WTC11 (cell line): ENCODE measurements at regions not wholly inside any gene's neighbourhood (a gene's known extent, or its start where the extent isn't known, plus 50 kb on each side); places are given as distances from the start of the nearest gene placed in this dataset.

Experiments used
- ATAC-seq: fragments of 200-7000 bp; cut with Tn5 transposase; 2 replicates; pipeline ENCODE4 v1.10.0; 2021; ENCODE audit warnings: mild to moderate bottlenecking, moderate library complexity
- CTCF ChIA-PET: fragments of 300-600 bp; sonication (Branson Sonifier 250); formaldehyde crosslinking; loops from one replicate; lab custom pipeline; 2021; ENCODE audit warnings: antibody characterized with exemption; lab: Charles Lee
- POLR2A ChIA-PET: fragments of 350-600 bp; sonication (Branson Sonifier 250); formaldehyde crosslinking; loops from one replicate; lab custom pipeline; 2021; ENCODE audit warnings: antibody characterized with exemption; lab: Charles Lee
- DNase-seq: peaks from one replicate; pipeline ENCODE4 v3.0.0; 2021; ENCODE audit warnings: low spot score
- H3K27ac Mint-ChIP-seq: 2 replicates; pipeline ENCODE4 v1.8.0; 2021; ENCODE audit warnings: mixed read lengths
- H3K27me3 Mint-ChIP-seq: 2 replicates; pipeline ENCODE4 v1.8.0; 2021; ENCODE audit warnings: low read depth, mild to moderate bottlenecking, moderate library complexity, mixed read lengths
- H3K36me3 Mint-ChIP-seq: 2 replicates; pipeline ENCODE4 v1.8.0; 2021; ENCODE audit warnings: mixed read lengths
- H3K4me1 Mint-ChIP-seq: 2 replicates; pipeline ENCODE4 v1.8.0; 2022; ENCODE audit warnings: mixed read lengths
- H3K4me3 Mint-ChIP-seq: 2 replicates; pipeline ENCODE4 v1.8.0; 2021; ENCODE audit warnings: mild to moderate bottlenecking, moderate library complexity, mixed read lengths
- H3K9me3 Mint-ChIP-seq: 2 replicates; pipeline ENCODE4 v1.8.0; 2021; ENCODE audit warnings: mixed read lengths
- ATF1 ChIP-seq: sonication (generic); formaldehyde crosslinking; IDR thresholded peaks from 2 replicates; pipeline ENCODE4 v1.8.1; 2023; ENCODE audit warnings: mild to moderate bottlenecking, moderate library complexity, missing genetic modification reagents
- CDX4 ChIP-seq: fragments of 250-450 bp; sonication (Bioruptor Pico); IDR thresholded peaks from 2 replicates; pipeline ENCODE4 v1.9.0; 2021; ENCODE audit warnings: moderate library complexity, mild to moderate bottlenecking, inconsistent platforms, borderline replicate concordance
- CREB1 ChIP-seq: sonication (generic); formaldehyde crosslinking; IDR thresholded peaks from 2 replicates; pipeline ENCODE4 v1.8.0; 2023; ENCODE audit warnings: mild to moderate bottlenecking, missing genetic modification reagents
- E2F1 ChIP-seq: sonication (generic); formaldehyde crosslinking; IDR thresholded peaks from 2 replicates; pipeline ENCODE4 v1.8.0; 2022; ENCODE audit warnings: mild to moderate bottlenecking, missing genetic modification reagents
- FOXP4 ChIP-seq: sonication (generic); formaldehyde crosslinking; IDR thresholded peaks from 2 replicates; pipeline ENCODE4 v1.8.0; 2022; ENCODE audit warnings: mild to moderate bottlenecking, missing genetic modification reagents
- HMGA2 ChIP-seq: fragments of 250-450 bp; sonication (Bioruptor Pico); IDR thresholded peaks from 2 replicates; pipeline ENCODE4 v1.4.0; 2021; ENCODE audit warnings: mild to moderate bottlenecking, moderate library complexity
- IRF1 ChIP-seq: sonication (generic); formaldehyde crosslinking; IDR thresholded peaks from 2 replicates; pipeline ENCODE4 v1.8.0; 2023; ENCODE audit warnings: missing genetic modification reagents
- JAZF1 ChIP-seq: fragments of 250-450 bp; sonication (Bioruptor Pico); IDR thresholded peaks from 2 replicates; pipeline ENCODE4 v1.9.0; 2021; ENCODE audit warnings: moderate library complexity, mild to moderate bottlenecking, inconsistent platforms
- KAT7 ChIP-seq: sonication (generic); formaldehyde crosslinking; IDR thresholded peaks from 2 replicates; pipeline ENCODE4 v1.8.1; 2023; ENCODE audit warnings: missing genetic modification reagents, mild to moderate bottlenecking, borderline replicate concordance
- MXD4 ChIP-seq: fragments of 250-450 bp; sonication (Bioruptor Pico); IDR thresholded peaks from 2 replicates; pipeline ENCODE4 v1.8.0; 2021; ENCODE audit warnings: mild to moderate bottlenecking, moderate library complexity, borderline replicate concordance
- MYBL2 ChIP-seq: sonication (generic); formaldehyde crosslinking; IDR thresholded peaks from 2 replicates; pipeline ENCODE4 v1.8.1; 2023; ENCODE audit warnings: mild to moderate bottlenecking, moderate library complexity, missing genetic modification reagents
- NFATC4 ChIP-seq: fragments of 250-450 bp; sonication (Bioruptor Pico); IDR thresholded peaks from 2 replicates; pipeline ENCODE4 v1.9.0; 2021; ENCODE audit warnings: mild to moderate bottlenecking
- TEAD4 ChIP-seq: sonication (generic); formaldehyde crosslinking; IDR thresholded peaks from 2 replicates; pipeline ENCODE4 v1.8.0; 2022; ENCODE audit warnings: mild to moderate bottlenecking, missing genetic modification reagents
- ZBTB21 ChIP-seq: sonication (generic); formaldehyde crosslinking; IDR thresholded peaks from 2 replicates; pipeline ENCODE4 v1.8.1; 2023; ENCODE audit warnings: mild to moderate bottlenecking, missing genetic modification reagents, borderline replicate concordance
- ZNF121 ChIP-seq: sonication (generic); formaldehyde crosslinking; IDR thresholded peaks from 2 replicates; pipeline ENCODE4 v1.8.0; 2023; ENCODE audit warnings: missing genetic modification reagents
- ZNF512 ChIP-seq: sonication (generic); formaldehyde crosslinking; IDR thresholded peaks from 2 replicates; pipeline ENCODE4 v1.8.1; 2022; ENCODE audit warnings: missing genetic modification reagents, borderline replicate concordance
- TF ChIP-seq, protein P1 (sequence below): sonication (generic); formaldehyde crosslinking; IDR thresholded peaks from 2 replicates; pipeline ENCODE4 v1.8.0; 2022; ENCODE audit warnings: mild to moderate bottlenecking, missing genetic modification reagents
- TF ChIP-seq, protein P2 (sequence below): sonication (generic); formaldehyde crosslinking; conservative IDR thresholded peaks from 2 replicates; pipeline ENCODE4 v1.8.1; 2023; ENCODE audit warnings: mild to moderate bottlenecking, low read depth, missing genetic modification reagents, moderate library complexity
- TF ChIP-seq, protein P3 (sequence below): fragments of 250-450 bp; sonication (Bioruptor Pico); IDR thresholded peaks from 2 replicates; pipeline ENCODE4 v1.9.0; 2021; ENCODE audit warnings: mild to moderate bottlenecking, borderline replicate concordance

DNA sequence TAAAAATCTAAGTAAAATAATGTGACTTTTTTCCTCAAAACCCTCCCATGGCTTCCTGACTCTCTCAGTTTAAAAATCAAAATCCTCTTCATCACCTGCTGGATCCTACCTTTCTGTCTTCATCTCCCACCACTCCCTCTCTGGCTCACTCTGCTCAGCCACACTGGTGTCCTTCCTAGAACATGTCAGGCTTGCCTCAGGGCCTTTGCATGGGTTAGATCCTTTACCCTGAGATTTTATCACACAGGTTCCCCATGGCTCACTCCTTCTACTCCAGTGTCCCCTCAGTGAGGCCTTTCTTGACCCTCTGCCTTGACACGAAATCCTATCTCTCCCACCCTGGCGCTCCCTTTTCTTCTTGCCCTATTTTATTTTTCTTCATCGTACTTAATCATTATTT, 141.8 kb downstream of the RPL22L1 start (continued):
- no peak for TF ChIP-seq ZNF512
- TF ChIP-seq HMGA2, result no peak
- no peak for TF ChIP-seq KAT7 (CRISPR knock-in tag)
- TF ChIP-seq, protein P1, sequence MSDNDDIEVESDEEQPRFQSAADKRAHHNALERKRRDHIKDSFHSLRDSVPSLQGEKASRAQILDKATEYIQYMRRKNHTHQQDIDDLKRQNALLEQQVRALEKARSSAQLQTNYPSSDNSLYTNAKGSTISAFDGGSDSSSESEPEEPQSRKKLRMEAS (CRISPR knock-in tag), result no peak
- TF ChIP-seq CDX4 (CRISPR knock-in tag), result no peak
- TF ChIP-seq TEAD4 (CRISPR knock-in tag), result no peak

- ATAC-seq, result no peak
- Mint-ChIP-seq H3K27ac (no peak overlapping the region), H3K27me3 (no peaks in the 10 kb centered on the region), H3K4me3 (no peak overlapping the region), H3K9me3 (no peaks in the 10 kb centered on the region), H3K36me3 (no peaks in the 10 kb centered on the region), H3K4me1 (peaks cover 5% of the 10 kb centered on the region)
- POLR2A ChIA-PET, result no interaction called here
- TF ChIP-seq JAZF1 (CRISPR knock-in tag) (no peak), MYBL2 (CRISPR knock-in tag) (no peak), IRF1 (no peak), KAT7 (CRISPR knock-in tag) (no peak), E2F1 (no peak), CREB1 (CRISPR knock-in tag) (no peak), NFATC4 (CRISPR knock-in tag) (no peak), ATF1 (CRISPR knock-in tag) (no peak)
- TF ChIP-seq, protein P2, sequence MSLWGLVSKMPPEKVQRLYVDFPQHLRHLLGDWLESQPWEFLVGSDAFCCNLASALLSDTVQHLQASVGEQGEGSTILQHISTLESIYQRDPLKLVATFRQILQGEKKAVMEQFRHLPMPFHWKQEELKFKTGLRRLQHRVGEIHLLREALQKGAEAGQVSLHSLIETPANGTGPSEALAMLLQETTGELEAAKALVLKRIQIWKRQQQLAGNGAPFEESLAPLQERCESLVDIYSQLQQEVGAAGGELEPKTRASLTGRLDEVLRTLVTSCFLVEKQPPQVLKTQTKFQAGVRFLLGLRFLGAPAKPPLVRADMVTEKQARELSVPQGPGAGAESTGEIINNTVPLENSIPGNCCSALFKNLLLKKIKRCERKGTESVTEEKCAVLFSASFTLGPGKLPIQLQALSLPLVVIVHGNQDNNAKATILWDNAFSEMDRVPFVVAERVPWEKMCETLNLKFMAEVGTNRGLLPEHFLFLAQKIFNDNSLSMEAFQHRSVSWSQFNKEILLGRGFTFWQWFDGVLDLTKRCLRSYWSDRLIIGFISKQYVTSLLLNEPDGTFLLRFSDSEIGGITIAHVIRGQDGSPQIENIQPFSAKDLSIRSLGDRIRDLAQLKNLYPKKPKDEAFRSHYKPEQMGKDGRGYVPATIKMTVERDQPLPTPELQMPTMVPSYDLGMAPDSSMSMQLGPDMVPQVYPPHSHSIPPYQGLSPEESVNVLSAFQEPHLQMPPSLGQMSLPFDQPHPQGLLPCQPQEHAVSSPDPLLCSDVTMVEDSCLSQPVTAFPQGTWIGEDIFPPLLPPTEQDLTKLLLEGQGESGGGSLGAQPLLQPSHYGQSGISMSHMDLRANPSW (CRISPR knock-in tag), result no peak
- no peak for DNase-seq
- CTCF ChIA-PET, result no interaction called here
These were observed 141.9 kb upstream of the SLC7A14 start for GRCh38 chr3:170727754-170728153.

DNA sequence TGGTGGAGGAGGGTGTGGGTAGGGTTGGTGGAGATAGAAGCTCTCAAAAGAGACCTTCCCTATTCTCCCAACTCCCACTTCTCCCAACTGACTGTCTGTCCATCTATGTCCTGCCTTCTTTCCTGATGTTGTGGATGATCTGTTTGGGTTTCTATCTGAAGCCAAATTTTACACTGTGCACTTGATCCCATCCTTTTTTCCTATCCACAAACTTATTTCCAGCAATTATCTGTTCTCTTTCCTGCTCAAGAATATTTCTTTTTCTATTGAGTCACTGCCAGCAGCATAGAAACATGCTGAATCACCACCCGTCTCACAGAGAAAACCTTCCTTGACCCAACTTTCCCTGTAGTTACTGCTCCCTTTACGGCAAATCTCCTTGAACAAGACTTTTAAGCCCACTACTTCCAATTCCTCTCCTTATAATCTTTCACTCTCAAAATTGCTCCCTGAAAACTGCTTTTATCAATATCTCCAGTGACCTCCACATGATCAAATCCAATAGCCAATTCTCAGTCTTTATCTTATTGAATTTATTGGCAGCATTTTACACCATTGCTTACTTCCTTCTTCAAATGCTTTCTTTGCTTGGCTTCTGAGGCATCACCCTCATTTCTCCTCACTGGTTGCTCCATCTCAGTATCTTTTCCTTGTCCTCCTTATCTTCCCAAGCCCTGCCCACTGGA, 141.2 kb upstream of the SLC7A14 start:
- DNase-seq (no peak), ATAC-seq (no peak)
- no peak overlapping the region for H3K4me3 Mint-ChIP-seq
- H3K4me1 Mint-ChIP-seq, result peaks cover 5% of the 10 kb centered on the region
- no peaks in the 10 kb centered on the region for H3K27me3 Mint-ChIP-seq
- no peak overlapping the region for H3K27ac Mint-ChIP-seq
- ChIA-PET CTCF (interaction anchor here (1.5 kb wide), 1 partner anchor 313 kb away, joined by 4 read pairs; no protein-coding TSS in a partner anchor), POLR2A (no interaction called here)
- no peaks in the 10 kb centered on the region for H3K36me3 Mint-ChIP-seq
- H3K9me3 Mint-ChIP-seq, result no peaks in the 10 kb centered on the region
- TF ChIP-seq CREB1 (CRISPR knock-in tag), result no peak
- TF ChIP-seq ZNF121 (CRISPR knock-in tag), result no peak
- TF ChIP-seq ZBTB21 (CRISPR knock-in tag), result no peak
- TF ChIP-seq KAT7 (CRISPR knock-in tag), result no peak
- TF ChIP-seq FOXP4 (CRISPR knock-in tag), result no peak
- no peak for TF ChIP-seq MXD4 (CRISPR knock-in tag)
- TF ChIP-seq, protein P3, sequence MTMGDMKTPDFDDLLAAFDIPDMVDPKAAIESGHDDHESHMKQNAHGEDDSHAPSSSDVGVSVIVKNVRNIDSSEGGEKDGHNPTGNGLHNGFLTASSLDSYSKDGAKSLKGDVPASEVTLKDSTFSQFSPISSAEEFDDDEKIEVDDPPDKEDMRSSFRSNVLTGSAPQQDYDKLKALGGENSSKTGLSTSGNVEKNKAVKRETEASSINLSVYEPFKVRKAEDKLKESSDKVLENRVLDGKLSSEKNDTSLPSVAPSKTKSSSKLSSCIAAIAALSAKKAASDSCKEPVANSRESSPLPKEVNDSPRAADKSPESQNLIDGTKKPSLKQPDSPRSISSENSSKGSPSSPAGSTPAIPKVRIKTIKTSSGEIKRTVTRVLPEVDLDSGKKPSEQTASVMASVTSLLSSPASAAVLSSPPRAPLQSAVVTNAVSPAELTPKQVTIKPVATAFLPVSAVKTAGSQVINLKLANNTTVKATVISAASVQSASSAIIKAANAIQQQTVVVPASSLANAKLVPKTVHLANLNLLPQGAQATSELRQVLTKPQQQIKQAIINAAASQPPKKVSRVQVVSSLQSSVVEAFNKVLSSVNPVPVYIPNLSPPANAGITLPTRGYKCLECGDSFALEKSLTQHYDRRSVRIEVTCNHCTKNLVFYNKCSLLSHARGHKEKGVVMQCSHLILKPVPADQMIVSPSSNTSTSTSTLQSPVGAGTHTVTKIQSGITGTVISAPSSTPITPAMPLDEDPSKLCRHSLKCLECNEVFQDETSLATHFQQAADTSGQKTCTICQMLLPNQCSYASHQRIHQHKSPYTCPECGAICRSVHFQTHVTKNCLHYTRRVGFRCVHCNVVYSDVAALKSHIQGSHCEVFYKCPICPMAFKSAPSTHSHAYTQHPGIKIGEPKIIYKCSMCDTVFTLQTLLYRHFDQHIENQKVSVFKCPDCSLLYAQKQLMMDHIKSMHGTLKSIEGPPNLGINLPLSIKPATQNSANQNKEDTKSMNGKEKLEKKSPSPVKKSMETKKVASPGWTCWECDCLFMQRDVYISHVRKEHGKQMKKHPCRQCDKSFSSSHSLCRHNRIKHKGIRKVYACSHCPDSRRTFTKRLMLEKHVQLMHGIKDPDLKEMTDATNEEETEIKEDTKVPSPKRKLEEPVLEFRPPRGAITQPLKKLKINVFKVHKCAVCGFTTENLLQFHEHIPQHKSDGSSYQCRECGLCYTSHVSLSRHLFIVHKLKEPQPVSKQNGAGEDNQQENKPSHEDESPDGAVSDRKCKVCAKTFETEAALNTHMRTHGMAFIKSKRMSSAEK (CRISPR knock-in tag), result no peak
